Activated CD4-positive, alpha-beta T cell treated with anti-CD3 and anti-CD28 coated beads, Interleukin-2, amount 50 U/mL, for 4 hours (primary cell): ENCODE measurements at regions not wholly inside any gene's neighbourhood (a gene's known extent, or its start where the extent isn't known, plus 50 kb on each side); places are given as distances from the start of the nearest gene placed in this dataset.
"Not testable (repeated sequence)": the region's sequence is repeated elsewhere in the genome, so short reads cannot be mapped to it uniquely, and the experiment has no call there.

Source experiments
- DNase-seq, 2 experiments: peaks; one replicate each; pipeline ENCODE4 v3.0.0-alpha.2; 2020

DNA sequence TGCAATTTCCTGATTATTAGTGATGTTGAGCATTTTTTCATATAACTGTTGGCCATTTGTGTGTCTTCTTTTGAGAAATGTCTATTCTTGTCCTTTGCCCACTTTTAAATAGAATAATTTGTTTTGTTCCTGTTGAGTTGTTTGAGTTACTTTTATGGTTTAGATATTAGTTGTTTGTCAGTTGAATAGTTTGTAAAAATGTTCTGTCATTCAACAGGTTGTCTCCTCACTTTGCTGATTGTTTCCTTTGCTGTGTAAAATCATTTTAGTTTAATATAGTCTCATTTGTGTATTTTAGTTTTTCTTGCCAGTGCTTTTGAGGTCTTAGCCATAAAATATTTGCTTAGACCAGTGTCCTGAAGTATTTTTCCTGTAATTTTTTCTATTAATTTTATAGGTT is 181.8 kb upstream of the GLRA2 start:
- DNase-seq: no peak

DNA sequence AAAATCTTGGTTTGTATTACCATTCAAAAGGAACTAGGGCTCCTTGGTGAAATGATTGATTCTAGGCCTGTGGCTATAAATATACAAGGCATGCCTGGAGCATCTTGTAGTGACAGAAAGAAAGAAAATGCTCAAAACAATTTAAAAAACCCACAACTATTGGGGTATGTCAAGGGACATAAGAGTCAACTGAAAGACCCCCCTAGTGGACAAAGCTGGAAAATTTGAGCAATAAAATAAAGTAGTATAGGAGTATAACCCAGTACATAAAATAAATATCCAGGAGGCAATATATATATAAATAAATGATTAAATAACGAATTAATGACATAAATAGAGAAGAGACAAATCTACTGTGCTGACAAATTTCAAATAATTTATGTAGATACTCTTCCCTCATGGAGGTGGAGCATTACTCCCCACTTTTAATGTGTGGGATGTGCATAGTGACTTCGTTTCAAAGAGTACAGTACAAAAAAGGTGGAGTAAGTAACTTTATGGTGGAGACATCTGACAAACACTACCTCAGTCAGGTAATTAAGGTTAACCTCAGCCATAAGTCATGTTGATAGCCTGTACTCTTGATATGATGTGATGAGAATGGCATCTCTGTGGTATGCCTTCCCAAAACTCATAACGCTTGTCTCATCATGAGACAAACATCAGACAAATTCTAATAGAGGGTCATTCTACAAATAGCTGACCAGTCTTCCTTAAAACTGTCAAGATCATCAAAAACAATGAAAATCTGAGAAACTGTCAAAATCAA is 185.0 kb upstream of the GLRA2 start:
- DNase-seq: no peak

GRCh38 chrX:14309431-14309830 is 219.9 kb upstream of the GLRA2 start:
- no peak for DNase-seq

- not testable (repeated sequence) for DNase-seq
Observed at GRCh38 chrX:14308976-14309375, 220.4 kb upstream of the GLRA2 start.

DNA sequence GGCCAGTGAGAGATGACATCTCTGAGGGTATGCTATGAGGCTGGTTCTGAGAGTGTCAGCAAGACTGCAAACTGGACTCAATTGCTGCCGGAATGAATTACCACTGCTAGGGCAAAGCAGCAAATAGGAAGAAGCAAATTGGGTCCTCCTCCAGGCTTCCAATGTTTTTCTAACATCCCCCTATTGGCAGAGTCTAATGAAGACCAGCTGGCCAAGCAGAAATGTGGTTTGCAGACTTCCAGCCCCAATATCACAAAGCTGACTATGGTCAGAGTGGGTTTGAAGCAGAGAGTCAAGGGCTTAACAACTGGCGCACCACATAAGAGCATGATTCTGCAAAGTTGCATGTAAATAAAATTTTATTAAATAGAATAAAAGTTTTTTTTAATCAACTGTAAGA is 225.4 kb upstream of the GLRA2 start:
- no peak for DNase-seq

GRCh38 chrX:14302561-14302960 is 226.8 kb upstream of the GLRA2 start:
- DNase-seq: not testable (repeated sequence)

GRCh38 chrX:14300376-14300775 is 229.0 kb upstream of the GLRA2 start:
- DNase-seq: no peak

DNA sequence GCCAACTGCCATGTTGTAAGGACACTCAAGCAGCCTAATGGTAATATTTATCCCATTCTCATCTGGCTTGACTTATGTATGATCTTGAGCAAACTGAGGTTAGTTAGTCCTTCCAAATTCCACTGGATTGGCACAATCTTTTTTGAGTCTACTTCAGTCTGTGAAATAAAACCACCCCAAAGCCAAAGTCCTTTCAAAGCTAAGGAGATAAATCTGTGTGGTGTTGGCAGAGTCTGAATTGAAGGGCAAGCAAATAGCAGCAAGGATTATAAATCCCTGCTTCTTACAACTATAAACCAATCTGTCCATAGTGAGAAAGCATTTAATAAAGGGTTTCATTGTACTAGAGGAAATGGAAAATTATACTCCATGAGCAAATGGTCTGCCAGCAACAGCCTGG is 233.9 kb upstream of the GLRA2 start:
- DNase-seq: no peak

DNA sequence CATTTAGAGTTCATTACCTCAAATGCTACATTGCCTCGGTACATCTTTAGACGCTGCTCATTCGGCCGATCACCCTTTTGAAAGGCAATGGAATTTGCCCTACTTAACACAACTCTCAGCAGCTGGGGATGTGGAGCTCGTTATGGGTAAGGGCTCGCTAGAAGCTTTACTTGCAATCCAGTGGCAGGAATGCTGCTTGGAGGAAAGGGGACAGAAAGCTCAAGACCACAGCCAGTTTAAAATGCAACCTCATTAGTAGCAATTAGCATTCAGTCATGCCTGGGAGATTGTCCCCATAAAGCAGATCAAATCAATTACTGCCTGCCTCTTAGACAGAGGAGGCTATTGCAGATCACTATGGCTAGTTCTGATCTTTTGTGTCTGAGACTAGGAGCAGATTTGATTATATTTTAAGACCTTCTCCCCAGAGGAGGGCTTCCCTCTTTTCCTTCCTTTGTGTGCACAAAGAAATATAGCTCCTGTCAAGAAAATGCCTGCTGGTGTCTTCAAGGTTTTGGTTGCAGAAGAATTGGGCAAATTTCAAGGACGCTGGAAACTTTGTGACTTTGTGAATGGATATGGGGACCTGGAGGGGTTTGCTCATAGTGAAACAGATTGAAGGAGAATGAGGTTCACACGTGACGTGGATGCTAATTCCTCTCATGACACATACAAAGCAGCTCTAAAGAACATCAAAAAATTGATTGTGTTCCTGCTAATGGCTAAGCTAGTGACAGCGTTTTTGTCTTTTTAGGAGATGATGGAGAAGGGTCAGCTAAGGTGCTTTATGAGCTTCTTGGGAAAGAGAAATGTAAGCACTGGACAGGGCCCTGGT is 237.5 kb upstream of the GLRA2 start:
- no peak for DNase-seq

DNA sequence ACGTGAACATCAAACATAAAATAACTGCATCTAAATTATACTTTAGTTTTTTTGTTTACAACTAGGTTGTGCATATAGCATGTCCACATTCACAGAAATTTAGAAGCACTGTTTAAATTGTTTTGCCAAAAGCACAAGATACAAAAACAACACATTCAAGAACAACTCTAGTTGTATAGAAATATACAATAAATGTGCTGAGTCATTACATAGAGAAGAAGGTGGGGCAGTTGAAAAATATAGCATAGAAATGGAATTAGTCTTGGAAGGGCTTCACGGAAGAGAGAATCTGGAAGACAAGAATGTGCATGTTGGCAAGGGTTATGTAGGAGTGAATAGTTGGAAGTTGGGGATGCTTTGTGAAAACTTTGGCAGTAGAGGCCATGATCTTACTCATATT is 239.0 kb upstream of the GLRA2 start:
- no peak for DNase-seq

GRCh38 chrX:14274691-14275090 is 245.0 kb upstream of the GEMIN8 start:
- DNase-seq: no peak

GRCh38 chrX:14267216-14267615 is 237.5 kb upstream of the GEMIN8 start:
- DNase-seq: no peak

DNA sequence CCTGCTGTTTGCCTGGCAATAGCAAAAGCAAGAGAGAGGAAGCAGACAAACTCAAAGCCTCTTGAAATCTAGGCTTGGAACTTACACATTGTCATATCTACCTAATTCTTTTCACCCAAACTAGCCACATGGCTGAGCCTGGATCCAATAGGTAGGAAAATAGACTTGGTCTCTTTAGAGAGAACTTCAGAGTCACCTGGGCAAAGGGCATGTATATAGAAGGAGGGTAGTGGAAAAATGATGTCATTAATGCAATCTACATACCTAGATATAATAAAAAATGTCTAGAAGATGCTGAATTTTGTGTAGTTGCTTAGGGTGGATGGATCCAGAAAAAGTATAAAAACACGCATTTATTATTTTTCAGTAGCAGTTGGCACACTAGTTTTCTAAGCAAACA is 237.0 kb upstream of the GEMIN8 start:
- DNase-seq: no peak

- DNase-seq: no peak
Observed at GRCh38 chrX:14243823-14244222, 214.1 kb upstream of the GEMIN8 start.

- DNase-seq: no peak
Observed at GRCh38 chrX:14235004-14235403, 205.3 kb upstream of the GEMIN8 start.

- DNase-seq: no peak
Observed at GRCh38 chrX:14232688-14233087, 203.0 kb upstream of the GEMIN8 start.

- no peak for DNase-seq
Observed at GRCh38 chrX:14228611-14229010, 198.9 kb upstream of the GEMIN8 start.

GRCh38 chrX:14220386-14220944 is 190.8 kb upstream of the GEMIN8 start:
- no peak for DNase-seq

DNA sequence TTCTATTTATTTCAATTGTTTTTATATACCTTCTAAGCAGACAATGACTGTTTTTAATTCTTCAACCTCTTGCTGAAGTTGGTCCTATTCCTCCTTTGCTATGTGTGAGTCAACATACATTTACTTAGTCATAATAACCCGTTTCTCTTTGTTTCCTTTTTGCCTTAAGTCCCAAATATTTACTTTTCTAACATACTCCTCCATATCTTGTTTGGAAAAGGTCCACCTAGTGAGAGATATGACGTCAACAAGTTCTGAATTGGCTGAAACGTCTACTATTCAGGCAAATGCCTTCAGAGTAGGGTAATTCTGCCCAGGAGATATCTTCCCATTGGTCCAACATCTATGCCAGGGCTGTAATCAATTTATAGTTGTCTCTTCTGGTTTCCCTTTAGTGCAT is 179.3 kb upstream of the GEMIN8 start:
- no peak for DNase-seq

GRCh38 chrX:14194711-14195110 is 165.0 kb upstream of the GEMIN8 start:
- no peak for DNase-seq

GRCh38 chrX:14193547-14193946 is 163.9 kb upstream of the GEMIN8 start:
- DNase-seq: no peak

DNA sequence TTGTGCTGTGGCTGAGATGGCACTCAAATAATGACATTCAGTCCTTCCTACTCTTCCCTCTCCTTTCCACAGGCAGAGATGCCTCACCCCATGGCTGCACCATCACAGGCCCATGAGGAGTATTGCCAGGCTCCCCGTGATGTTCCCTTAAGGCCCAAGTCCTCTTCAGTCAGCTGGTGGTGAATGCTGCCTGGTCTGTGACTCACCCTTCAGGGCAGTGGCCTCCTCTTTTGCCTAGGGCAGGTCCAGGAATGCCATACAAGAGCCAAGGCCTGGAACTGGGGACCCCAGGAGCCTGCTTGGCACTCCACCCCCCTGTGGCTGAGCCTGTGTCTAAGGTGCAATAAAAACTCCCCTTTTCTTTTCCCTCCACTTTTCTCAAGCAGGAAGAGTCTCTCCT is 144.2 kb upstream of the GEMIN8 start:
- no peak for DNase-seq

GRCh38 chrX:14164828-14165227 is 135.1 kb upstream of the GEMIN8 start:
- DNase-seq: no peak

- no peak for DNase-seq
Observed at GRCh38 chrX:14125462-14125861, 95.8 kb upstream of the GEMIN8 start.
